Pancreas (tissue), 10 donors: ENCODE measurements at regions not wholly inside any gene's neighbourhood (a gene's known extent, or its start where the extent isn't known, plus 50 kb on each side); places are given as distances from the start of the nearest gene placed in this dataset.

Experiments
- ATAC-seq, 4 donors: fragments of 200-7000 bp; cut with Tn5 transposase; one replicate each; pipeline versions ENCODE4 v1.8.0 to v1.9.1; 2020; ENCODE audit warnings: mild to moderate bottlenecking in 4 of 4, moderate library complexity in 4 of 4
- DNase-seq, 6 donors: peaks; one replicate each; pipeline ENCODE4 v3.0.0-alpha.2; 2020
- FAIRE-seq: peaks from 2 replicates; lab custom pipeline; 2012; peaks lifted over from hg19 to GRCh38; lab: Jason Lieb, UNC
- H3K27ac ChIP-seq, 4 donors: fragments of 200-600 bp; sonication (generic); 1 replicate in 3 of 4; 2 replicates in 1 of 4; pipeline versions ENCODE4 v1.5.0 to v1.8.0; 2020
- H3K27me3 ChIP-seq, 4 donors: fragments of 200-600 bp; one replicate each; pipeline ENCODE4 v1.8.0; 2021
- H3K36me3 ChIP-seq, 3 donors: fragments of 200-600 bp; sonication (generic) in 1 of 3; one replicate each; pipeline versions ENCODE4 v1.5.0 to v1.8.0; 2020 to 2021
- H3K4me1 ChIP-seq, 3 donors: fragments of 200-600 bp; one replicate each; pipeline ENCODE4 v1.8.0; 2021
- H3K4me3 ChIP-seq, 4 donors: fragments of 200-600 bp; sonication (generic) in 2 of 4; one replicate each; pipeline versions ENCODE4 v1.5.0 to v1.8.0; 2020 to 2021
- H3K9me3 ChIP-seq, 4 donors: fragments of 200-600 bp; one replicate each; pipeline ENCODE4 v1.8.0; 2021
- CTCF ChIP-seq, 4 donors: fragments of 200-600 bp; sonication (generic) in 3 of 4; IDR thresholded peaks; one replicate each; pipeline versions ENCODE4 v1.5.0 to v1.8.0; 2021; ENCODE audit warnings: antibody characterized with exemption in 4 of 4
- WGBS, 2 donors: extraction: QIAGEN DNeasy Blood & Tissue Kit; methylation state at CpG; one replicate each; pipeline ENCODE4 v1.1.7; 2013; 5-methylcytosine and 5-hydroxymethylcytosine counted together
- intact Hi-C, 3 donors: fragments of 100-400 bp; cut with DNase I; formaldehyde crosslinking; loops; one replicate each; pipeline versions ENCODE4 v1.11.1 to v1.14.2; 2022
- donor health status: healthy with polysubstance abuse.
- donor health status: DM: no; HTN: no; CAD: no; lungs with moderate emphysema.
- donor health status: DM: no; HTN: no; CAD: no.
- donor health status: control.
- donor health status: control.
- donor health status: Bipolar disorder and iron deficiency.
- donor health status: DM: yes; HTN: yes; CAD: no.
- donor health status: DM: no; HTN: no; CAD: no.
- donor health status: DM: no; HTN: no; CAD: no.
- donor health status: DM: yes; HTN: yes; CAD: no.

- Histone ChIP-seq H3K27ac (no peak overlapping the region), H3K36me3 (no peaks in the 10 kb centered on the region), H3K27me3 (no peaks in the 10 kb centered on the region), H3K4me3 (no peak overlapping the region), H3K4me1 (no peaks in the 10 kb centered on the region), H3K9me3 (no peaks in the 10 kb centered on the region)
- no peak for TF ChIP-seq CTCF (IDR thresholded peaks at IDR 0.05)
- FAIRE-seq (no peak), DNase-seq (no peak), ATAC-seq (no peak)
- 61 to 66% methylated on average over 10 of the region's 10 CpGs for WGBS, 2 donors
- intact Hi-C loops = no loop called here
Observed at GRCh38 chr1:4207842-4208692, 308.0 kb upstream of the C1orf174 start.

- Histone ChIP-seq H3K9me3 (no peaks in the 10 kb centered on the region), H3K36me3 (no peaks in the 10 kb centered on the region), H3K4me3 (no peak overlapping the region), H3K4me1 (no peaks in the 10 kb centered on the region), H3K27me3 (no peaks in the 10 kb centered on the region), H3K27ac (no peak overlapping the region)
- FAIRE-seq (no peak), ATAC-seq (no peak), DNase-seq (no peak)
- 40 to 61% methylated on average over 1 of the region's 1 CpG for WGBS, 2 donors
- intact Hi-C loops = no loop called here
- TF ChIP-seq CTCF (IDR thresholded peaks at IDR 0.05) = no peak
Observed at GRCh38 chr1:4210043-4210442, 310.0 kb upstream of the C1orf174 start.

GRCh38 chr1:4212796-4213195 lies 312.7 kb upstream of the C1orf174 start:
- no peak overlapping the region for H3K27ac ChIP-seq
- FAIRE-seq (no peak), DNase-seq (no peak), ATAC-seq (no peak)
- no peaks in the 10 kb centered on the region for H3K4me1 ChIP-seq
- no peaks in the 10 kb centered on the region for H3K36me3 ChIP-seq
- WGBS, 2 donors = 74 to 84% methylated on average over 5 of the region's 5 CpGs
- no peak overlapping the region for H3K4me3 ChIP-seq
- H3K27me3 ChIP-seq = no peaks in the 10 kb centered on the region
- TF ChIP-seq CTCF (IDR thresholded peaks at IDR 0.05) = no peak
- intact Hi-C loops = no loop called here
- H3K9me3 ChIP-seq = no peaks in the 10 kb centered on the region

GRCh38 chr1:4213366-4213973 lies 313.4 kb upstream of the C1orf174 start:
- no peak for TF ChIP-seq CTCF (IDR thresholded peaks at IDR 0.05)
- intact Hi-C loops = no loop called here
- Histone ChIP-seq H3K36me3 (no peaks in the 10 kb centered on the region), H3K27ac (no peak overlapping the region), H3K4me1 (no peaks in the 10 kb centered on the region), H3K27me3 (no peaks in the 10 kb centered on the region), H3K9me3 (no peaks in the 10 kb centered on the region), H3K4me3 (no peak overlapping the region)
- 28 to 39% methylated on average over 18 of the region's 18 CpGs for WGBS, 2 donors
- no peak for DNase-seq
- ATAC-seq = no peak
- FAIRE-seq = no peak

GRCh38 chr1:4214826-4215225 lies 314.8 kb upstream of the C1orf174 start:
- Histone ChIP-seq H3K4me1 (no peaks in the 10 kb centered on the region), H3K9me3 (no peaks in the 10 kb centered on the region), H3K4me3 (no peak overlapping the region), H3K27me3 (no peaks in the 10 kb centered on the region), H3K27ac (no peak overlapping the region), H3K36me3 (no peaks in the 10 kb centered on the region)
- TF ChIP-seq CTCF (IDR thresholded peaks at IDR 0.05) = no peak
- no peak for FAIRE-seq
- no peak for DNase-seq
- intact Hi-C loops = no loop called here
- ATAC-seq = no peak
- WGBS, 2 donors = 69 to 82% methylated on average over 12 of the region's 12 CpGs
